22Rv1 (cell line): ENCODE measurements at regions not wholly inside any gene's neighbourhood (a gene's known extent, or its start where the extent isn't known, plus 50 kb on each side); places are given as distances from the start of the nearest gene placed in this dataset.
"Not testable (repeated sequence)": the region's sequence is repeated elsewhere in the genome, so short reads cannot be mapped to it uniquely, and the experiment has no call there.

Experiments
- H3K27ac ChIP-seq: fragments of 450-650 bp; 2 replicates; pipeline ENCODE4 v1.5.1; 2017
- CTCF ChIP-seq: fragments of 450-650 bp; IDR thresholded peaks from 2 replicates; pipeline ENCODE4 v1.5.1; 2017; ENCODE audit warnings: mild to moderate bottlenecking
- ZFX ChIP-seq: fragments of 450-650 bp; IDR thresholded peaks from 2 replicates; pipeline ENCODE4 v1.6.1; 2017; ENCODE audit warnings: antibody characterized with exemption, borderline replicate concordance

GRCh38 chr10:118958984-118959925 is 70.3 kb upstream of the NANOS1 start:
- TF ChIP-seq CTCF = no peak
- no peak for TF ChIP-seq ZFX
- no peak overlapping the region for H3K27ac ChIP-seq

GRCh38 chr10:118960157-118961090 is 69.1 kb upstream of the NANOS1 start:
- TF ChIP-seq CTCF = no peak
- TF ChIP-seq ZFX = no peak

GRCh38 chr10:118961436-118961835 is 68.1 kb upstream of the NANOS1 start:
- H3K27ac ChIP-seq = no peak overlapping the region
- TF ChIP-seq ZFX = no peak
- no peak for TF ChIP-seq CTCF

More at GRCh38 chr10:118960157-118961090, 69.1 kb upstream of the NANOS1 start:
- H3K27ac ChIP-seq = no peak overlapping the region

- H3K27ac ChIP-seq = not testable (repeated sequence)
Measured at GRCh38 chr10:118962331-118962868, 67.1 kb upstream of the NANOS1 start.

GRCh38 chr10:118963341-118963740 is 66.2 kb upstream of the NANOS1 start:
- no peak overlapping the region for H3K27ac ChIP-seq
- TF ChIP-seq ZFX = no peak
- no peak for TF ChIP-seq CTCF

- H3K27ac ChIP-seq = no peak overlapping the region
- TF ChIP-seq CTCF (no peak), ZFX (no peak)
Measured at GRCh38 chr10:118963933-118964332, 65.6 kb upstream of the NANOS1 start.

GRCh38 chr10:118964476-118964875 is 65.0 kb upstream of the NANOS1 start:
- not testable (repeated sequence) for H3K27ac ChIP-seq

GRCh38 chr10:118965096-118965495 is 64.4 kb upstream of the NANOS1 start:
- no peak overlapping the region for H3K27ac ChIP-seq
- TF ChIP-seq CTCF = no peak
